ENCODE measurements at regions not wholly inside any gene's neighbourhood (a gene's known extent, or its start where the extent isn't known, plus 50 kb on each side); places are given as distances from the start of the nearest gene placed in this dataset.

- no peak for TF ChIP-seq CTCF (IDR thresholded peaks at IDR 0.05; ENCODE audit: low read length)
- no peak for TF ChIP-seq EZH2 (IDR thresholded peaks at IDR 0.05; ENCODE audit: borderline replicate concordance, low read length)
Observed at GRCh38 chr5:2574155-2574554, 177.3 kb downstream of the IRX2 start.

Data from OCI-LY1 (cell line).